ENCODE measurements at regions not wholly inside any gene's neighbourhood (a gene's known extent, or its start where the extent isn't known, plus 50 kb on each side); places are given as distances from the start of the nearest gene placed in this dataset.

- TF ChIP-seq EZH2 (IDR thresholded peaks at IDR 0.05; ENCODE audit: borderline replicate concordance, low read depth, low read length, severe bottlenecking) (no peak), POLR2A (IDR thresholded peaks at IDR 0.05; ENCODE audit: low read depth, low read length) (no peak), GATA2 (IDR thresholded peaks at IDR 0.05; ENCODE audit: insufficient read depth, insufficient read length, low read depth, low read length) (no peak), POLR2AphosphoS5 (IDR thresholded peaks at IDR 0.05; ENCODE audit: insufficient read depth, low read depth, low read length) (no peak), JUN (IDR thresholded peaks at IDR 0.05; ENCODE audit: borderline replicate concordance, insufficient read depth, insufficient read length, low read depth) (no peak), FOS (IDR thresholded peaks at IDR 0.05; ENCODE audit: borderline replicate concordance, insufficient read depth, low read length) (no peak), MYC (IDR thresholded peaks at IDR 0.05; ENCODE audit: low read depth, low read length) (no peak)
- TF ChIP-seq, protein P1, sequence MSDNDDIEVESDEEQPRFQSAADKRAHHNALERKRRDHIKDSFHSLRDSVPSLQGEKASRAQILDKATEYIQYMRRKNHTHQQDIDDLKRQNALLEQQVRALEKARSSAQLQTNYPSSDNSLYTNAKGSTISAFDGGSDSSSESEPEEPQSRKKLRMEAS (IDR thresholded peaks at IDR 0.05; ENCODE audit: insufficient read depth, insufficient read length) = no peak
- TF ChIP-seq, protein P2, sequence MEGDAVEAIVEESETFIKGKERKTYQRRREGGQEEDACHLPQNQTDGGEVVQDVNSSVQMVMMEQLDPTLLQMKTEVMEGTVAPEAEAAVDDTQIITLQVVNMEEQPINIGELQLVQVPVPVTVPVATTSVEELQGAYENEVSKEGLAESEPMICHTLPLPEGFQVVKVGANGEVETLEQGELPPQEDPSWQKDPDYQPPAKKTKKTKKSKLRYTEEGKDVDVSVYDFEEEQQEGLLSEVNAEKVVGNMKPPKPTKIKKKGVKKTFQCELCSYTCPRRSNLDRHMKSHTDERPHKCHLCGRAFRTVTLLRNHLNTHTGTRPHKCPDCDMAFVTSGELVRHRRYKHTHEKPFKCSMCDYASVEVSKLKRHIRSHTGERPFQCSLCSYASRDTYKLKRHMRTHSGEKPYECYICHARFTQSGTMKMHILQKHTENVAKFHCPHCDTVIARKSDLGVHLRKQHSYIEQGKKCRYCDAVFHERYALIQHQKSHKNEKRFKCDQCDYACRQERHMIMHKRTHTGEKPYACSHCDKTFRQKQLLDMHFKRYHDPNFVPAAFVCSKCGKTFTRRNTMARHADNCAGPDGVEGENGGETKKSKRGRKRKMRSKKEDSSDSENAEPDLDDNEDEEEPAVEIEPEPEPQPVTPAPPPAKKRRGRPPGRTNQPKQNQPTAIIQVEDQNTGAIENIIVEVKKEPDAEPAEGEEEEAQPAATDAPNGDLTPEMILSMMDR (IDR thresholded peaks at IDR 0.05; ENCODE audit: extremely low read depth in 1 of 2, insufficient read depth in 1 of 2, low read depth in 1 of 2, low read length in 2 of 2) = no peak
- Histone ChIP-seq H3K9ac (replicated peaks; ENCODE audit: extremely low read depth, insufficient read depth, low read length) (no peak overlapping the region), H3K27me3 (ENCODE audit: control insufficient read depth in 2 of 2, insufficient read depth in 2 of 2, low read length in 2 of 2) (no peaks in the 10 kb centered on the region), H3K4me1 (ENCODE audit: control insufficient read depth, extremely low read depth, insufficient read depth, low read length) (no peaks in the 10 kb centered on the region), H3K36me3 (ENCODE audit: control insufficient read depth in 2 of 2, extremely low read depth in 1 of 2, insufficient read depth in 2 of 2, low read length in 2 of 2) (no peaks in the 10 kb centered on the region), H3K9me3 (replicated peaks; ENCODE audit: control insufficient read depth, insufficient read depth, low read length) (no peaks in the 10 kb centered on the region), H3K27ac (ENCODE audit: insufficient read depth, low read depth, low read length) (no peak overlapping the region), H4K20me1 (replicated peaks; ENCODE audit: control insufficient read depth, extremely low read depth, insufficient read depth, low read length) (no peaks in the 10 kb centered on the region), H3K79me2 (ENCODE audit: control insufficient read depth, insufficient read depth, low read length) (no peaks in the 10 kb centered on the region), H2AFZ (ENCODE audit: low read depth, low read length) (no peak overlapping the region), H3K9me1 (replicated peaks; ENCODE audit: control insufficient read depth, extremely low read depth, insufficient read depth, low read length) (no peaks in the 10 kb centered on the region), H3K4me2 (ENCODE audit: insufficient read depth, low read length) (no peak overlapping the region), H3K4me3 (replicated peaks in 1 of 3; ENCODE audit: insufficient read depth in 1 of 3, low read depth in 1 of 3, low read length in 3 of 3) (no peak overlapping the region)
- FAIRE-seq (no peak), DNase-seq (ENCODE audit: low read depth, low spot score) (no peak)
- BruUV-seq (replicated peaks) = no TSS peak
- intact Hi-C loops (cut with micrococcal nuclease) = no loop called here
- ChIA-PET CTCF (interaction anchor here (1.2 kb wide), 1 partner anchor 9 kb away, joined by 3 read pairs; no protein-coding TSS in a partner anchor), POLR2A (no interaction called here)
- dilution Hi-C loops (cut with MboI; ENCODE audit: extremely low pct_ligation_motif_present, low sequenced_read_pairs) = no loop called here
These were observed 91.7 kb downstream of the MRPS30 start for GRCh38 chr5:44900273-44900954.
